H1 (cell line): ENCODE measurements at regions not wholly inside any gene's neighbourhood (a gene's known extent, or its start where the extent isn't known, plus 50 kb on each side); places are given as distances from the start of the nearest gene placed in this dataset.

Source experiments
- CEBPB ChIP-seq: IDR thresholded peaks from 2 replicates; pipeline ENCODE4 v1.6.1; 2012; ENCODE audit warnings: low read depth, low read length
- KDM4A ChIP-seq: IDR thresholded peaks from one replicate; pipeline ENCODE4 v1.7.1; 2012; ENCODE audit warnings: low read depth, mild to moderate bottlenecking, moderate library complexity, low read length, inconsistent platforms; ENCODE audit not compliant: severe bottlenecking
- ZNF274 ChIP-seq: IDR thresholded peaks from 2 replicates; pipeline ENCODE4 v1.7.0; 2012; ENCODE audit warnings: low read length, borderline replicate concordance; ENCODE audit errors: extremely low read depth
- TF ChIP-seq, protein P1 (sequence below), 3 experiments: IDR thresholded peaks; 1 replicate in 2 of 3; 2 replicates in 1 of 3; pipeline versions ENCODE4 v1.5.1 to v1.6.1; 2011; ENCODE audit warnings: low read length in 3 of 3, mild to moderate bottlenecking in 3 of 3, inconsistent platforms in 2 of 3, low read depth in 1 of 3, moderate library complexity in 1 of 3; ENCODE audit not compliant: insufficient read depth in 1 of 3; ENCODE audit errors: control extremely low read depth in 1 of 3

- TF ChIP-seq KDM4A: no peak
- TF ChIP-seq, protein P1, sequence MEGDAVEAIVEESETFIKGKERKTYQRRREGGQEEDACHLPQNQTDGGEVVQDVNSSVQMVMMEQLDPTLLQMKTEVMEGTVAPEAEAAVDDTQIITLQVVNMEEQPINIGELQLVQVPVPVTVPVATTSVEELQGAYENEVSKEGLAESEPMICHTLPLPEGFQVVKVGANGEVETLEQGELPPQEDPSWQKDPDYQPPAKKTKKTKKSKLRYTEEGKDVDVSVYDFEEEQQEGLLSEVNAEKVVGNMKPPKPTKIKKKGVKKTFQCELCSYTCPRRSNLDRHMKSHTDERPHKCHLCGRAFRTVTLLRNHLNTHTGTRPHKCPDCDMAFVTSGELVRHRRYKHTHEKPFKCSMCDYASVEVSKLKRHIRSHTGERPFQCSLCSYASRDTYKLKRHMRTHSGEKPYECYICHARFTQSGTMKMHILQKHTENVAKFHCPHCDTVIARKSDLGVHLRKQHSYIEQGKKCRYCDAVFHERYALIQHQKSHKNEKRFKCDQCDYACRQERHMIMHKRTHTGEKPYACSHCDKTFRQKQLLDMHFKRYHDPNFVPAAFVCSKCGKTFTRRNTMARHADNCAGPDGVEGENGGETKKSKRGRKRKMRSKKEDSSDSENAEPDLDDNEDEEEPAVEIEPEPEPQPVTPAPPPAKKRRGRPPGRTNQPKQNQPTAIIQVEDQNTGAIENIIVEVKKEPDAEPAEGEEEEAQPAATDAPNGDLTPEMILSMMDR (IDR thresholded peaks at IDR 0.05; ENCODE audit: control extremely low read depth in 1 of 3, insufficient read depth in 1 of 3, low read depth in 1 of 3, low read length in 3 of 3): no peak
- no peak for TF ChIP-seq CEBPB
- TF ChIP-seq ZNF274: no peak
Observed at GRCh38 chr2:114274957-114275356, 167.5 kb upstream of the DPP10 start.
